ENCODE measurements at regions not wholly inside any gene's neighbourhood (a gene's known extent, or its start where the extent isn't known, plus 50 kb on each side); places are given as distances from the start of the nearest gene placed in this dataset.

- TF ChIP-seq, protein P1, sequence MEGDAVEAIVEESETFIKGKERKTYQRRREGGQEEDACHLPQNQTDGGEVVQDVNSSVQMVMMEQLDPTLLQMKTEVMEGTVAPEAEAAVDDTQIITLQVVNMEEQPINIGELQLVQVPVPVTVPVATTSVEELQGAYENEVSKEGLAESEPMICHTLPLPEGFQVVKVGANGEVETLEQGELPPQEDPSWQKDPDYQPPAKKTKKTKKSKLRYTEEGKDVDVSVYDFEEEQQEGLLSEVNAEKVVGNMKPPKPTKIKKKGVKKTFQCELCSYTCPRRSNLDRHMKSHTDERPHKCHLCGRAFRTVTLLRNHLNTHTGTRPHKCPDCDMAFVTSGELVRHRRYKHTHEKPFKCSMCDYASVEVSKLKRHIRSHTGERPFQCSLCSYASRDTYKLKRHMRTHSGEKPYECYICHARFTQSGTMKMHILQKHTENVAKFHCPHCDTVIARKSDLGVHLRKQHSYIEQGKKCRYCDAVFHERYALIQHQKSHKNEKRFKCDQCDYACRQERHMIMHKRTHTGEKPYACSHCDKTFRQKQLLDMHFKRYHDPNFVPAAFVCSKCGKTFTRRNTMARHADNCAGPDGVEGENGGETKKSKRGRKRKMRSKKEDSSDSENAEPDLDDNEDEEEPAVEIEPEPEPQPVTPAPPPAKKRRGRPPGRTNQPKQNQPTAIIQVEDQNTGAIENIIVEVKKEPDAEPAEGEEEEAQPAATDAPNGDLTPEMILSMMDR (IDR thresholded peaks at IDR 0.05), result no peak
- no peak for TF ChIP-seq POLR2A (IDR thresholded peaks at IDR 0.05; ENCODE audit: low read depth)
- no peak for TF ChIP-seq POLR2AphosphoS5 (IDR thresholded peaks at IDR 0.05)
- TF ChIP-seq EP300 (IDR thresholded peaks at IDR 0.05), result no peak
Observed at GRCh38 chr5:4584982-4585381, 555.1 kb upstream of the ADAMTS16 start.
